ENCODE measurements at regions not wholly inside any gene's neighbourhood (a gene's known extent, or its start where the extent isn't known, plus 50 kb on each side); places are given as distances from the start of the nearest gene placed in this dataset.

DNA sequence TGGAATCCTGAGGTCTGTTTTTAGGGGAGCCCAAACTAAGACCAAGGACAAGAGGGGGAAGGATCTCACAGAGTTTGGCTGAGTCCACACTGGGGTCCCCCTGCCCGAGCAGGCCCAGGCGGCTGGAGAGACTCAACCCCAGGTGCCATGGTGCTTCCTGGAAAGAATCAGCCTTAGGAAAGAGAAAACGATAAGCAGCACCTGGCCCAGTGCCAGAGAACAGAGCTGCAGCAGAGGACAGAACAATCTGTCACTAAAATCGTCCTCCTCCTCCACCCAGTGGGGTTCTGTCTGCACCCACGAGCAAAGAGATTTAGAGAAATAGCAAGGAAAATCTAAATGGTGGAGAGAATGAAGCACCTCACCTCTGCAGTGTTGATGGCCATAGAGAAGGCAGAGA is 470.5 kb downstream of the BCOR start:
- TF ChIP-seq CTCF (IDR thresholded peaks at IDR 0.05) (no peak), EP300 (IDR thresholded peaks at IDR 0.05) (no peak)
